ENCODE measurements at regions not wholly inside any gene's neighbourhood (a gene's known extent, or its start where the extent isn't known, plus 50 kb on each side); places are given as distances from the start of the nearest gene placed in this dataset.
"Not testable (repeated sequence)": the region's sequence is repeated elsewhere in the genome, so short reads cannot be mapped to it uniquely, and the experiment has no call there.

- no peak overlapping the region for H3K4me3 ChIP-seq (ENCODE audit: low read length)
- TF ChIP-seq CTCF (conservative IDR thresholded peaks at IDR 0.05; ENCODE audit: low read depth, low read length) = no peak
- DNase-seq (ENCODE audit: low read depth) = no peak
Measured at GRCh38 chr5:23755906-23756305, 248.5 kb downstream of the PRDM9 start.

GRCh38 chr5:23756779-23757178 is 249.4 kb downstream of the PRDM9 start:
- DNase-seq (ENCODE audit: low read depth) = no peak
- no peak overlapping the region for H3K4me3 ChIP-seq (ENCODE audit: low read length)
- TF ChIP-seq CTCF (conservative IDR thresholded peaks at IDR 0.05; ENCODE audit: low read depth, low read length) = no peak

- no peak overlapping the region for H3K4me3 ChIP-seq (ENCODE audit: low read length)
- no peak for DNase-seq (ENCODE audit: low read depth)
- no peak for TF ChIP-seq CTCF (conservative IDR thresholded peaks at IDR 0.05; ENCODE audit: low read depth, low read length)
Measured at GRCh38 chr5:23763170-23763569, 255.8 kb downstream of the PRDM9 start.

GRCh38 chr5:23776684-23777083 is 269.3 kb downstream of the PRDM9 start:
- TF ChIP-seq CTCF (conservative IDR thresholded peaks at IDR 0.05; ENCODE audit: low read depth, low read length) = no peak
- no peak overlapping the region for H3K4me3 ChIP-seq (ENCODE audit: low read length)
- DNase-seq (ENCODE audit: low read depth) = no peak

- not testable (repeated sequence) for H3K4me3 ChIP-seq (ENCODE audit: low read length); DNase-seq (ENCODE audit: low read depth)
- TF ChIP-seq CTCF (conservative IDR thresholded peaks at IDR 0.05; ENCODE audit: low read depth, low read length) = peak; percentile 28
Measured at GRCh38 chr5:23800307-23800706, 292.9 kb downstream of the PRDM9 start.

- H3K4me3 ChIP-seq (ENCODE audit: low read length) = no peak overlapping the region
- TF ChIP-seq CTCF (conservative IDR thresholded peaks at IDR 0.05; ENCODE audit: low read depth, low read length) = peak; percentile 75
- DNase-seq (ENCODE audit: low read depth) = peak; percentile 12
Measured at GRCh38 chr5:23820765-23821471, 313.5 kb downstream of the PRDM9 start.

- TF ChIP-seq CTCF (conservative IDR thresholded peaks at IDR 0.05; ENCODE audit: low read depth, low read length) = no peak
- H3K4me3 ChIP-seq (ENCODE audit: low read length) = no peak overlapping the region
- no peak for DNase-seq (ENCODE audit: low read depth)
Measured at GRCh38 chr5:23823521-23823920, 316.1 kb downstream of the PRDM9 start.

Data from retinal pigment epithelial cell (primary cell).